Lower lobe of right lung (tissue), 2 donors: ENCODE measurements at regions not wholly inside any gene's neighbourhood (a gene's known extent, or its start where the extent isn't known, plus 50 kb on each side); places are given as distances from the start of the nearest gene placed in this dataset.
"Not testable (repeated sequence)": the region's sequence is repeated elsewhere in the genome, so short reads cannot be mapped to it uniquely, and the experiment has no call there.

Experiments
- ATAC-seq, 2 donors: fragments of 200-7000 bp; cut with Tn5 transposase; one replicate each; pipeline ENCODE4 v1.9.1; 2020 to 2022; ENCODE audit warnings: mild to moderate bottlenecking in 2 of 2, moderate library complexity in 2 of 2
- DNase-seq: peaks from one replicate; pipeline ENCODE4 v3.0.0-alpha.2; 2020
- H3K27ac ChIP-seq: fragments of 200-600 bp; one replicate; pipeline ENCODE4 v1.8.0; 2022
- H3K27me3 ChIP-seq: fragments of 200-600 bp; one replicate; pipeline ENCODE4 v1.8.0; 2022; ENCODE audit warnings: low read depth
- H3K36me3 ChIP-seq: fragments of 200-600 bp; one replicate; pipeline ENCODE4 v1.8.0; 2022; ENCODE audit warnings: mild to moderate bottlenecking
- H3K4me1 ChIP-seq: fragments of 200-600 bp; one replicate; pipeline ENCODE4 v1.8.0; 2022
- H3K4me3 ChIP-seq: fragments of 200-600 bp; one replicate; pipeline ENCODE4 v1.8.0; 2022; ENCODE audit warnings: mild to moderate bottlenecking
- H3K9me3 ChIP-seq: fragments of 200-600 bp; one replicate; pipeline ENCODE4 v1.8.0; 2022
- CTCF ChIP-seq: fragments of 200-600 bp; IDR thresholded peaks from one replicate; pipeline ENCODE4 v1.8.0; 2022; ENCODE audit warnings: antibody characterized with exemption, mild to moderate bottlenecking
- intact Hi-C: fragments of 100-400 bp; cut with DNase I; formaldehyde crosslinking; loops from one replicate; pipeline ENCODE4 v1.11.0; 2022
- donor health status: DM: no; HTN: yes; CAD: no; lungs with severe emphysema.

- H3K4me1 ChIP-seq = no peaks in the 10 kb centered on the region
- no peaks in the 10 kb centered on the region for H3K36me3 ChIP-seq
- no peak overlapping the region for H3K27ac ChIP-seq
- intact Hi-C loops = no loop called here
- no peak overlapping the region for H3K4me3 ChIP-seq
- ATAC-seq = no peak
- TF ChIP-seq CTCF = no peak
- DNase-seq = no peak
- H3K9me3 ChIP-seq = no peaks in the 10 kb centered on the region
- no peaks in the 10 kb centered on the region for H3K27me3 ChIP-seq
Measured at GRCh38 chr2:106285237-106285829, 91.2 kb upstream of the UXS1 start.

- TF ChIP-seq CTCF = no peak
- Histone ChIP-seq H3K4me1 (no peaks in the 10 kb centered on the region), H3K4me3 (no peak overlapping the region), H3K36me3 (no peaks in the 10 kb centered on the region), H3K9me3 (no peaks in the 10 kb centered on the region), H3K27ac (no peak overlapping the region), H3K27me3 (no peaks in the 10 kb centered on the region)
- intact Hi-C loops = no loop called here
- peak in 1 of 2 donors; percentile 19 for ATAC-seq
- no peak for DNase-seq
Measured at GRCh38 chr2:106284691-106285202, 90.6 kb upstream of the UXS1 start.

- no peaks in the 10 kb centered on the region for H3K36me3 ChIP-seq
- H3K4me3 ChIP-seq = no peak overlapping the region
- H3K9me3 ChIP-seq = no peaks in the 10 kb centered on the region
- H3K4me1 ChIP-seq = no peaks in the 10 kb centered on the region
- H3K27ac ChIP-seq = no peak overlapping the region
- no peaks in the 10 kb centered on the region for H3K27me3 ChIP-seq
- ATAC-seq (no peak), DNase-seq (no peak)
- intact Hi-C loops = no loop called here
- no peak for TF ChIP-seq CTCF
Measured at GRCh38 chr2:106284255-106284654, 90.2 kb upstream of the UXS1 start.

GRCh38 chr2:106283228-106284152, 89.4 kb upstream of the UXS1 start:
- H3K27ac ChIP-seq = not testable (repeated sequence)

GRCh38 chr2:106282462-106283170, 88.5 kb upstream of the UXS1 start:
- ATAC-seq = no peak
- Histone ChIP-seq H3K27me3 (no peaks in the 10 kb centered on the region), H3K4me3 (no peak overlapping the region), H3K9me3 (no peaks in the 10 kb centered on the region), H3K4me1 (peaks cover 6% of the 10 kb centered on the region), H3K27ac (peak overlapping the region; percentile 1), H3K36me3 (no peaks in the 10 kb centered on the region)
- TF ChIP-seq CTCF = no peak
- no peak for DNase-seq
- intact Hi-C loops = no loop called here

More at GRCh38 chr2:106283228-106284152, 89.4 kb upstream of the UXS1 start:
- intact Hi-C loops, H3K4me1 ChIP-seq, H3K36me3 ChIP-seq, H3K4me3 ChIP-seq, DNase-seq, H3K27me3 ChIP-seq, ATAC-seq, H3K9me3 ChIP-seq: not testable (repeated sequence)

- intact Hi-C loops = not testable (repeated sequence)
Measured at GRCh38 chr2:106281907-106282430, 87.9 kb upstream of the UXS1 start.

More at GRCh38 chr2:106281907-106282430, 87.9 kb upstream of the UXS1 start:
- DNase-seq, H3K9me3 ChIP-seq, H3K4me3 ChIP-seq, H3K4me1 ChIP-seq, H3K36me3 ChIP-seq, H3K27me3 ChIP-seq: not testable (repeated sequence)
- peak overlapping the region; percentile 1 for H3K27ac ChIP-seq
- ATAC-seq = peak in 1 of 2 donors; percentile 39
